ENCODE measurements at regions not wholly inside any gene's neighbourhood (a gene's known extent, or its start where the extent isn't known, plus 50 kb on each side); places are given as distances from the start of the nearest gene placed in this dataset.
A peak's percentile ranks its signal among the peaks of the same experiment; 100 is the strongest.

DNA sequence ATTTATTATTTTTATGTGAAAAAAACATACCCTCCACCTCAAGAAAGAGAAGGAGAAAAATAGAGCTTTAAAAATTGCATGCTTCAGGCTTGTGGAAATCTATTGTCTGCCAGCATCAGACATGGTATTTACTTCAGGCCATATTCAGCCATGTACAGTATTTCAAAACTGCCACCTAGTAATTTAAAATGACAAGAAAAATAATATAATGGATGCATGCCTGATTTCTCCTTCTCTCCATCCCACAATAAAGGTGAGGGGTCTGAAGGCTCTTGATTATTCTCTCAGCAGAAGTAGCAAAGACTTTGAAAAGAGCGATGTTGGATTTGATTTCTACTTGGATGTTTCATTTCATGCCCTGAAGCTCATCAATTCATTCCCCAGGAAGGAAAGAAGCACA lies 250.7 kb downstream of the TBC1D4 start:
- Histone ChIP-seq H3K9ac (ENCODE audit: low read length in 2 of 2) (no peak overlapping the region), H3K27ac (ENCODE audit: low read length) (no peak overlapping the region), H3K4me3 (ENCODE audit: low read length in 2 of 2) (no peak overlapping the region), H3K36me3 (ENCODE audit: control insufficient read depth in 2 of 2, insufficient read depth in 2 of 2, low read length in 2 of 2) (no peaks in the 10 kb centered on the region), H3K27me3 (ENCODE audit: control insufficient read depth in 1 of 2, insufficient read depth in 2 of 2, low read length in 2 of 2) (no peaks in the 10 kb centered on the region), H3K4me1 (ENCODE audit: control insufficient read depth, insufficient read depth, low read length) (no peaks in the 10 kb centered on the region), H3K9me3 (ENCODE audit: control insufficient read depth in 2 of 2, low read length in 2 of 2) (peaks cover 3 to 5% of the 10 kb centered on the region in 2 donors)

DNA sequence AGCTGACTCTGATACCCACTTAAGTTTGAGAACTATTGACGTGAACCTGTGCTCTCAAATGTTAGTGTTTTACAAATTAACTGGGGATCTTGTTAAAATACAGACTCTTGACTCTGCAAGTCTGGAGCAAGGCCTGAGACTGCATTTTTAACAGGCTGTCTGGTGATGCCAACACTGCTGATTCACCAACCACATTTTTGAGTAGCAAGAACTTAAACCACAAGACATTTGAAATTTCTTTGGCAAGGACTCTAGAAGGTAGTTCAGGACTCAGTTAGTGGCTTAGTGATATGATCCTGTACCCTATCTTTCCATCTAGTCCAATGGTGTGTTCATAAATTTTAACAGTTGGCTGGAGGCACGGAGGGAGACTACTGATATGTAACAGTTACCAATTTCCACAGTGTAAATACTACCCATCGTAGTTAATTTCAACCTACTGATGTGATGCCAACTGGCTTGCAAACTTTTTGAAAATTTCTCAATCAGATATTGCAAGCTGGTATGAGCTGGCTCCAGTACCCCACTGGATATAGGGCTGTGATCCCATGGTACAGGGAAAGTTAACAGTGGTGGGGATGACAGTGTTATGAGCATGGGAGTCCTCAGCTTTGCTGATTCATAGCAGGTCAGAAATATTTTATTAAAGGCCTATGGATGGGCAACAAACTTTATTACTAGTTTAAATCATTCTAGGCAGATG lies 255.1 kb downstream of the TBC1D4 start:
- Histone ChIP-seq H3K27me3 (ENCODE audit: control insufficient read depth in 1 of 2, insufficient read depth in 2 of 2, low read length in 2 of 2) (no peaks in the 10 kb centered on the region), H3K9ac (ENCODE audit: low read length in 2 of 2) (no peak overlapping the region), H3K9me3 (ENCODE audit: control insufficient read depth in 2 of 2, low read length in 2 of 2) (peaks cover 3 to 5% of the 10 kb centered on the region in 2 donors), H3K4me1 (ENCODE audit: control insufficient read depth, insufficient read depth, low read length) (no peaks in the 10 kb centered on the region), H3K27ac (ENCODE audit: low read length) (no peak overlapping the region), H3K36me3 (ENCODE audit: control insufficient read depth in 2 of 2, insufficient read depth in 2 of 2, low read length in 2 of 2) (no peaks in the 10 kb centered on the region), H3K4me3 (ENCODE audit: low read length in 2 of 2) (no peak overlapping the region)

DNA sequence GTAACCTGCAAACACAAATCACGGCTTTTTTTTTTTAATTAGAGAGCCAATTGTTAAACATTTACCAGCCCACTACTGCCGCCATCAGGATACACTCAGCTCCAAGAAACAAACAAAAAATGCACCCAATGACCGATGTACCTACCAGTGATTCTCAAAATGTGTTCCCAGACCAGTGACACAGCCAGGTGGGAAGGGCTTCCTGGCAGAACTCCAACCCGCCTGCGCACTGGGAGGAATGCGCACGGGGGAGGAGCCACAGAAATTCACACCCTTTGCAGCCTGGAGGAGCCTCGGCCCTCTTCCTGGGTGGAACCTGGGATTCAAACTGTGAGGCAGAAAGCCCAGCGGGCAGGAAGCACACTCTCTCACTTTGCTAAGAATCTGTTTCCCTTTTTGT lies 255.9 kb downstream of the TBC1D4 start:
- Histone ChIP-seq H3K4me3 (ENCODE audit: low read length in 2 of 2) (no peak overlapping the region), H3K9ac (ENCODE audit: low read length in 2 of 2) (no peak overlapping the region), H3K4me1 (ENCODE audit: control insufficient read depth, insufficient read depth, low read length) (no peaks in the 10 kb centered on the region), H3K27ac (ENCODE audit: low read length) (no peak overlapping the region), H3K27me3 (ENCODE audit: control insufficient read depth in 1 of 2, insufficient read depth in 2 of 2, low read length in 2 of 2) (no peaks in the 10 kb centered on the region), H3K36me3 (ENCODE audit: control insufficient read depth in 2 of 2, insufficient read depth in 2 of 2, low read length in 2 of 2) (no peaks in the 10 kb centered on the region), H3K9me3 (ENCODE audit: control insufficient read depth in 2 of 2, low read length in 2 of 2) (no peaks in the 10 kb centered on the region)

DNA sequence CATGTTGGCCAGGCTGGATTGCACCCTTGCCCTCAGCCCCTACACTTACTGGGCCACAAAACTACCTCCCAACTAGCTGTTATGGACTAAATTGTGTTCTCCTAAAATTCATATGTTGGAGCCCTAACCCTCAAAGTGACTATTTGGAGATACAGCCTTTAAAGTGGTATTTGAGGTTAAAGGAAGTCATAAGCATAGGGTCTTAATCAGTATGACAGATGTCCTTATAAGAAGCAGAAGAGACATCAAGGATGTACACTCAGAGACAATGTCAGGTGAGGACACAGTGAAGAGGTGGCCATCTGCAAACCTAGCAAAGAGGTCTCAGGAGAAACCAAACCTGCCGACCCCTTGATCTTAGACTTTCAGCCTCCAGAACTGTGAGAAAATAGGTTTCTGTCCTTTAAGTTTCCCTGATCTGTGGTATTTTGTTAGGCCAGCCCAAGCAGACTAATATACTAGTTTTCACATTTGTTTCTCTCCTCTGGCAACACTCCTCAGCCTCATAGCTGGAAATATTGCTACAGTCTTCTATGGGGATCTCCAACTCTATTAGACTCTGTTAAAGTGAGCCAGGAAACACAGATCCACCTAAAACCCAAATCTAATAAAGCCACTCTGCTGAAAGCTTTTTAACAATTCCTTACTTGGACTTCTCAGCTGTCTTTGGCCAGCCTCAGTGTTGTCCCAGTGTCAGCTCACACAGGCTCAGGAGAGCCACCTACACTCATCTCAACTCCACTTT lies 256.5 kb downstream of the TBC1D4 start:
- H3K9me3 ChIP-seq (ENCODE audit: control insufficient read depth in 2 of 2, low read length in 2 of 2): no peaks in the 10 kb centered on the region
- H3K4me1 ChIP-seq (ENCODE audit: control insufficient read depth, insufficient read depth, low read length): no peaks in the 10 kb centered on the region
- H3K27me3 ChIP-seq (ENCODE audit: control insufficient read depth in 1 of 2, insufficient read depth in 2 of 2, low read length in 2 of 2): no peaks in the 10 kb centered on the region
- no peak overlapping the region for H3K9ac ChIP-seq (ENCODE audit: low read length in 2 of 2)
- H3K27ac ChIP-seq (ENCODE audit: low read length): no peak overlapping the region
- no peak overlapping the region for H3K4me3 ChIP-seq (ENCODE audit: low read length in 2 of 2)
- no peaks in the 10 kb centered on the region for H3K36me3 ChIP-seq (ENCODE audit: control insufficient read depth in 2 of 2, insufficient read depth in 2 of 2, low read length in 2 of 2)

DNA sequence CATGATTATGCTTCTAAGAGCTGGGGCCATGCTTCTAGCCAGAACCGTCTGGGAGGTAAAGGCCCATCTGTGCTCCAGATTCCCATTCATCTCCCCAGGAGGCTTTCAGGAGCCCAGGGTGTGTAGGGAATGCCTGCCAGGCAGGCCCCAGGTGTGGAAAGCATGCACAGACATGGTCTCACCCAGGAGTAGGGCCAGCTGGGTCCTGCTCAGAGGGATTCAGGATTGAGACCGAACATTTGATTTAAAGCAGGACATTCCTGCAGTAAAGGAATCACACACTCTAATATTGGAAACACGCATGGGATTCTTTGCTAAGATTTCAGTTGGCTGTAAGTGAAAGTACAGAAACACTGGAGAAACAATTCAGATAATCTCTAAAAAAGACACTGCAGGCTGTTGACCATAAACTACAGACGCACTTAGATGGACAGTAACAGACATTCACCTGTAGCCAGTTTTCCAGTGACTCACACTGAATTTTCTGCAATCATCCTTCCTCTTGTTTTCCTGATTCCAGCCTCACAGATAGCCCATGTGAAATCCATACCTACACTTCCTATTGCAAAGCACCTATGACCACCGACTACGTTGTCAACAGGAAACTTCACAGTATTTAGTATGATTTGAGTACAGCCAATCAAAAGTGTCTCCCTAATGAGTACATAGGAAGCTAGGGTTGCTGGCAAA lies 257.8 kb downstream of the TBC1D4 start:
- Histone ChIP-seq H3K4me3 (ENCODE audit: low read length in 2 of 2) (no peak overlapping the region), H3K9me3 (ENCODE audit: control insufficient read depth in 2 of 2, low read length in 2 of 2) (no peaks in the 10 kb centered on the region), H3K27me3 (ENCODE audit: control insufficient read depth in 1 of 2, insufficient read depth in 2 of 2, low read length in 2 of 2) (peaks cover 0 to 2% of the 10 kb centered on the region in 2 donors), H3K9ac (ENCODE audit: low read length in 2 of 2) (no peak overlapping the region), H3K36me3 (ENCODE audit: control insufficient read depth in 2 of 2, insufficient read depth in 2 of 2, low read length in 2 of 2) (no peaks in the 10 kb centered on the region), H3K4me1 (ENCODE audit: control insufficient read depth, insufficient read depth, low read length) (peaks cover 3% of the 10 kb centered on the region), H3K27ac (ENCODE audit: low read length) (no peak overlapping the region)

DNA sequence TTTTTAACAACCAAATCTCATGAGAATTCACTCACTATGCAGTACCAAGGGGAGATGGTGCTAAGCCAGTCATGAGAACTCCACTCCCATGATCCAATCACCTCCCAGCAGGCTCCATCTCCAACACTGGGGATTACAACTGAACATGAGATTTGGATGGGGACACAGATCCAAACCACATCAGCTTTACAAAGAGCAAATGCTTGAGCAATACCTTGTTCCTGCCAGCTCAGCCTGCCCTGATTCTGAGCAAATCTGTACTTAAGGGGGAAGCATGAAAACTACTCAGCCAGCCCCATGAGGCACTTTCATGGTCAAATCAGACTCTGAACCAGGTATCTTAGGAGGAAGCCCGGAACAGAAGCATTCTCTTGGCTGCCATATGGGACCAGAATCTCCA lies 259.9 kb downstream of the TBC1D4 start:
- Histone ChIP-seq H3K36me3 (ENCODE audit: control insufficient read depth in 2 of 2, insufficient read depth in 2 of 2, low read length in 2 of 2) (no peaks in the 10 kb centered on the region), H3K9ac (ENCODE audit: low read length in 2 of 2) (no peak overlapping the region), H3K4me1 (ENCODE audit: control insufficient read depth, insufficient read depth, low read length) (peaks cover 3% of the 10 kb centered on the region)

DNA sequence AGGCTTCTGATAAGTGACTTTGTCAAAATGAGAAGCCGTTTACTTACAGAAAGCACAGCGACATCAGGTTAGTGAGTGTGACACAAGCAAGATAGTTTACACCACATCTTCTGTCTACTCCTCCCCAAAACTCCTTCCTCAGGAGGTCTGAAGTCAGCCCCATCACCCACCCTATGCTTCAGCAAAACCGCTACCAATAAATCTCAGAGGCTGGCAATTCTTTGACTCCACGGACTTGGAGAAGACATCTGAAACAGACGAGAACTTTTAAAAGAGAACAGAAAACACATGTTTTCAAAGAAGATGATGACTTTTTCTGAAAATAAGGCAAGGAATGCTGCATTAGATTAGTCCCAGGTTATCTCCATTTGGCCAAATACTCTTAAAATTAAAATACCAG lies 261.1 kb downstream of the TBC1D4 start:
- Histone ChIP-seq H3K4me3 (ENCODE audit: low read length in 2 of 2) (no peak overlapping the region), H3K27ac (ENCODE audit: low read length) (no peak overlapping the region), H3K9ac (ENCODE audit: low read length in 2 of 2) (no peak overlapping the region), H3K36me3 (ENCODE audit: control insufficient read depth in 2 of 2, insufficient read depth in 2 of 2, low read length in 2 of 2) (no peaks in the 10 kb centered on the region), H3K27me3 (ENCODE audit: control insufficient read depth in 1 of 2, insufficient read depth in 2 of 2, low read length in 2 of 2) (peaks cover 0 to 2% of the 10 kb centered on the region in 2 donors), H3K4me1 (ENCODE audit: control insufficient read depth, insufficient read depth, low read length) (peaks cover 5% of the 10 kb centered on the region), H3K9me3 (ENCODE audit: control insufficient read depth in 2 of 2, low read length in 2 of 2) (no peaks in the 10 kb centered on the region)

More for the DNA sequence above, 259.9 kb downstream of the TBC1D4 start:
- Histone ChIP-seq H3K27ac (ENCODE audit: low read length) (no peak overlapping the region), H3K27me3 (ENCODE audit: control insufficient read depth in 1 of 2, insufficient read depth in 2 of 2, low read length in 2 of 2) (peaks cover 0 to 2% of the 10 kb centered on the region in 2 donors), H3K9me3 (ENCODE audit: control insufficient read depth in 2 of 2, low read length in 2 of 2) (no peaks in the 10 kb centered on the region), H3K4me3 (ENCODE audit: low read length in 2 of 2) (no peak overlapping the region)

DNA sequence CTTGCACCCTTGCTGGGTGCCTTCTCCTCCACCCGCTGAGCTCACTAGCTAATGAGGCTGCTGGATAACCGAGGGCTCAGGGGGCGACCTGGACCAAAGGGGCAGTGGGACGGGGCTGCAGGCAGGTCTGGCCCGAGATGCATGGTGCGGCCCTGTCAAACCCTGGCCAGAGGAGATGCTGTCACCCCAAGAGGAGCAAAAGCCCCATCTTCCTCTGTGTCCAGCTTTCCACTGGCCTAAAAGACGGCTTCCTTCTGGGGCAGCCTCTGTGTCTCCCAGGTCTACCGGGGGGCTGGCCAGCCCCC lies 261.8 kb downstream of the TBC1D4 start:
- Histone ChIP-seq H3K9me3 (ENCODE audit: control insufficient read depth in 2 of 2, low read length in 2 of 2) (no peaks in the 10 kb centered on the region), H3K9ac (ENCODE audit: low read length in 2 of 2) (no peak overlapping the region), H3K4me3 (ENCODE audit: low read length in 2 of 2) (peak overlapping the region in 1 of 2 donors; percentile 59), H3K27me3 (ENCODE audit: control insufficient read depth in 1 of 2, insufficient read depth in 2 of 2, low read length in 2 of 2) (peaks cover 0 to 2% of the 10 kb centered on the region in 2 donors), H3K36me3 (ENCODE audit: control insufficient read depth in 2 of 2, insufficient read depth in 2 of 2, low read length in 2 of 2) (no peaks in the 10 kb centered on the region), H3K4me1 (ENCODE audit: control insufficient read depth, insufficient read depth, low read length) (peaks cover 5% of the 10 kb centered on the region), H3K27ac (ENCODE audit: low read length) (no peak overlapping the region)

DNA sequence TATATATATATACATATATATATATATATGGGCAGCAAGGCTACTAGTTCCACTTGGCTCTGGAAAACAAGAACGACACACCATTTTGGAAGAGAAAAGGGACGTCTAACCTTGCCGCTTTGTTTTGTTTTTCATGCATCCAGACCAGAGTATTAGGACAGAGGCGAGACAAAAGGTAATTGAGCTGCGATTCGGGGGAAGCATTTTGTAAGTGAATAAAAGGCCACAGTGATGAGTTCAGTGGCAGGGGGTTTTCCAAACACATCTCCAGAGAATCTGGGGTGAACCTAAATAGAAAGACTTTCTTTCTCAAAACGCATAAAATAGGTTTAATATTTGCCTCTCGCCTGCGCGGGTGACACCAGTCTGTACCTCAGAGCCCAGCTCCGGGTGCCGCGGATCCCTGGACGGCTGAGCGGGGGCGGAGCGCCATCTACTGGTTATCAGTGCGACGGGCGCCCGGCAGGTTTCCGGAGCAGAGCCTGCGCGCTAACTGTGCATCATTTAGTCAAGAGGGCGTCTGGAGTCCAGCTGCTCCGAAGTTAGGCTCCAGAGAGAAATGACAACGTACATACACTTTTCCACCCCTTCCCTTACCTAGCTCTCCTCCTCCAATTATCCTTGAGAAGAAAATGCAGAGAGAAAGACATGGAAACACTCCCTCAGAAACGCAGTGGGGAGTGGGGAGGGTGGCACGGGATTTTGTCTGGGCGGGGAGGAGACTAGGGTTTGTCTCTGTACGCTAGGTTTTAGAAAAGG lies 262.3 kb downstream of the TBC1D4 start:
- Histone ChIP-seq H3K9ac (ENCODE audit: low read length in 2 of 2) (no peak overlapping the region), H3K4me3 (ENCODE audit: low read length in 2 of 2) (peak overlapping the region; percentile 51 to 59), H3K4me1 (ENCODE audit: control insufficient read depth, insufficient read depth, low read length) (peaks cover 5% of the 10 kb centered on the region)

DNA sequence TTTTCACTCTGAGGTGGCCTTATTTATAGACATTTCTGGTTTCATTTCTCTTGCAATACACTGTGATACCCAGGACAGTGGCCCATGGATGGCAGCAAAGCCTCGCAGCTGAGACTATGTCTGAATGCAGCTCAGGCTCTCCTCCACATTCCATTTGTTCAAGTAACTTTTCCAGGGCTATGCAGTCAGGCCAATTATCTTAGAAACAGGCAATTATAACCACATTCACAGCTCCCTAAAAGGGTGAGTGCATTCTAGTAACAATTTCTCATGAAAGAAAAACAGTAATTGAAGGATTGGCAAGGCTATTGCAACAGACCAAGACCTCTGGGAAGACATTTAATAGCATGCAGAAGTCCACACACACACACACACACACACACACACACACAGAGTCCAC lies 264.0 kb downstream of the TBC1D4 start:
- Histone ChIP-seq H3K27me3 (ENCODE audit: control insufficient read depth in 1 of 2, insufficient read depth in 2 of 2, low read length in 2 of 2) (peaks cover 0 to 2% of the 10 kb centered on the region in 2 donors), H3K4me1 (ENCODE audit: control insufficient read depth, insufficient read depth, low read length) (peaks cover 5% of the 10 kb centered on the region), H3K9ac (ENCODE audit: low read length in 2 of 2) (no peak overlapping the region), H3K9me3 (ENCODE audit: control insufficient read depth in 2 of 2, low read length in 2 of 2) (no peaks in the 10 kb centered on the region), H3K36me3 (ENCODE audit: control insufficient read depth in 2 of 2, insufficient read depth in 2 of 2, low read length in 2 of 2) (no peaks in the 10 kb centered on the region), H3K27ac (ENCODE audit: low read length) (no peak overlapping the region), H3K4me3 (ENCODE audit: low read length in 2 of 2) (no peak overlapping the region)

More for the DNA sequence above, 262.3 kb downstream of the TBC1D4 start:
- H3K27me3 ChIP-seq (ENCODE audit: control insufficient read depth in 1 of 2, insufficient read depth in 2 of 2, low read length in 2 of 2): peaks cover 0 to 2% of the 10 kb centered on the region in 2 donors
- no peaks in the 10 kb centered on the region for H3K9me3 ChIP-seq (ENCODE audit: control insufficient read depth in 2 of 2, low read length in 2 of 2)
- H3K27ac ChIP-seq (ENCODE audit: low read length): no peak overlapping the region
- H3K36me3 ChIP-seq (ENCODE audit: control insufficient read depth in 2 of 2, insufficient read depth in 2 of 2, low read length in 2 of 2): no peaks in the 10 kb centered on the region

Measured in stomach smooth muscle (tissue), 2 donors.